Liver (tissue), 8 donors: ENCODE measurements at regions not wholly inside any gene's neighbourhood (a gene's known extent, or its start where the extent isn't known, plus 50 kb on each side); places are given as distances from the start of the nearest gene placed in this dataset.

ENCODE experiments used
- DNase-seq: peaks from one replicate; pipeline ENCODE4 v3.0.0-alpha.2; 2017; ENCODE audit warnings: low spot score
- H3K27ac ChIP-seq, 2 donors: one replicate each; pipeline ENCODE4 v1.7.0; 2013; ENCODE audit warnings: inconsistent platforms in 2 of 2, low read length in 2 of 2, control low read depth in 1 of 2, low read depth in 1 of 2, mild to moderate bottlenecking in 1 of 2
- H3K27me3 ChIP-seq, 4 donors: one replicate each; pipeline versions ENCODE4 v1.6.1 to v1.7.0; 2013; ENCODE audit warnings: low read length in 3 of 4, inconsistent platforms in 1 of 4, mild to moderate bottlenecking in 1 of 4, moderate library complexity in 1 of 4; ENCODE audit not compliant: control insufficient read depth in 4 of 4, insufficient read depth in 4 of 4
- H3K36me3 ChIP-seq, 4 donors: one replicate each; pipeline versions ENCODE4 v1.6.1 to v1.7.0; 2013; ENCODE audit warnings: low read length in 3 of 4, mild to moderate bottlenecking in 3 of 4, low read depth in 1 of 4, moderate library complexity in 1 of 4; ENCODE audit not compliant: control insufficient read depth in 4 of 4, insufficient read depth in 3 of 4
- H3K4me1 ChIP-seq, 4 donors: one replicate each; pipeline versions ENCODE4 v1.6.1 to v1.7.0; 2013; ENCODE audit warnings: low read length in 3 of 4, mild to moderate bottlenecking in 3 of 4, moderate library complexity in 1 of 4; ENCODE audit not compliant: control insufficient read depth in 4 of 4, insufficient read depth in 4 of 4
- H3K4me3 ChIP-seq, 3 donors: one replicate each; pipeline versions ENCODE4 v1.6.1 to v1.7.0; 2013; ENCODE audit warnings: low read length in 3 of 3, control low read depth in 1 of 3, low read depth in 1 of 3, mild to moderate bottlenecking in 1 of 3
- H3K9ac ChIP-seq, 2 donors: one replicate each; pipeline ENCODE4 v1.7.0; 2013; ENCODE audit warnings: low read length in 2 of 2, mild to moderate bottlenecking in 2 of 2, moderate library complexity in 2 of 2, control low read depth in 1 of 2, low read depth in 1 of 2
- H3K9me3 ChIP-seq, 4 donors: one replicate each; pipeline versions ENCODE4 v1.6.1 to v1.7.0; 2013; ENCODE audit warnings: low read length in 3 of 4; ENCODE audit not compliant: control insufficient read depth in 4 of 4
- ATF3 ChIP-seq: IDR thresholded peaks from 2 replicates; pipeline ENCODE4 v1.6.1; 2016; ENCODE audit warnings: antibody characterized with exemption
- CTCF ChIP-seq: fragments of 150-350 bp; IDR thresholded peaks from 2 replicates; pipeline ENCODE4 v1.5.1; 2017; ENCODE audit warnings: improper control_type of control experiment, low read depth, low read length; ENCODE audit not compliant: missing input control
- EGR1 ChIP-seq, 2 donors: IDR thresholded peaks; 2 replicates each; pipeline ENCODE4 v1.6.1; 2016 to 2018; ENCODE audit warnings: antibody characterized with exemption in 2 of 2, low read depth in 2 of 2
- FOXA1 ChIP-seq: IDR thresholded peaks from 2 replicates; pipeline ENCODE4 v1.6.1; 2016; ENCODE audit warnings: antibody characterized with exemption
- GABPA ChIP-seq, 2 donors: IDR thresholded peaks in 1 of 2; conservative IDR thresholded peaks in 1 of 2; 2 replicates each; pipeline ENCODE4 v1.6.1; 2016; ENCODE audit warnings: antibody characterized with exemption in 2 of 2, mild to moderate bottlenecking in 1 of 2, moderate library complexity in 1 of 2
- HNF4G ChIP-seq: IDR thresholded peaks from 2 replicates; pipeline ENCODE4 v1.6.1; 2016; ENCODE audit warnings: antibody characterized with exemption
- JUND ChIP-seq, 2 donors: IDR thresholded peaks; 2 replicates each; pipeline ENCODE4 v1.6.1; 2016; ENCODE audit warnings: antibody characterized with exemption in 2 of 2
- NR2F2 ChIP-seq: IDR thresholded peaks from 2 replicates; pipeline ENCODE4 v1.6.1; 2016; ENCODE audit warnings: antibody characterized with exemption
- RAD21 ChIP-seq, 2 donors: IDR thresholded peaks; 2 replicates each; pipeline ENCODE4 v1.6.1; 2016; ENCODE audit warnings: antibody characterized with exemption in 2 of 2, mild to moderate bottlenecking in 2 of 2
- REST ChIP-seq: IDR thresholded peaks from 2 replicates; pipeline ENCODE4 v1.6.1; 2016; ENCODE audit warnings: antibody characterized with exemption, mild to moderate bottlenecking
- RXRA ChIP-seq, 2 donors: IDR thresholded peaks; 2 replicates each; pipeline ENCODE4 v1.6.1; 2017 to 2018; ENCODE audit warnings: antibody characterized with exemption in 2 of 2, mild to moderate bottlenecking in 1 of 2
- SP1 ChIP-seq: IDR thresholded peaks from 2 replicates; pipeline ENCODE4 v1.6.1; 2018; ENCODE audit warnings: antibody characterized with exemption, mild to moderate bottlenecking
- TAF1 ChIP-seq: conservative IDR thresholded peaks from 2 replicates; pipeline ENCODE4 v1.6.1; 2016; ENCODE audit warnings: antibody characterized with exemption, mild to moderate bottlenecking
- YY1 ChIP-seq: IDR thresholded peaks from 2 replicates; pipeline ENCODE4 v1.6.1; 2016; ENCODE audit warnings: antibody characterized with exemption, mild to moderate bottlenecking
- ZBTB33 ChIP-seq: IDR thresholded peaks from 2 replicates; pipeline ENCODE4 v1.6.1; 2016; ENCODE audit warnings: antibody characterized with exemption
- WGBS: extraction: QIAGEN DNeasy Blood & Tissue Kit; methylation state at CpG from one replicate; pipeline ENCODE4 v1.1.7; 2013; 5-methylcytosine and 5-hydroxymethylcytosine counted together
- TF ChIP-seq, protein P1 (sequence below): IDR thresholded peaks from 2 replicates; pipeline ENCODE4 v1.6.1; 2016; ENCODE audit warnings: antibody characterized with exemption
- donor health status: healthy.
- donor health status: healthy.
- donor health status: healthy.
- donor health status: healthy.
- donor health status: healthy.

GRCh38 chr22:26939466-26939865 lies 282.1 kb downstream of the MIAT start:
- DNase-seq, result no peak
- no peak for TF ChIP-seq FOXA1
- TF ChIP-seq NR2F2, result no peak
- TF ChIP-seq YY1, result no peak
- TF ChIP-seq TAF1, result no peak
- no peak for TF ChIP-seq GABPA (IDR thresholded peaks at IDR 0.05 in 1 of 2, conservative IDR thresholded peaks at IDR 0.05 in 1 of 2)
- no peak for TF ChIP-seq RAD21 (IDR thresholded peaks at IDR 0.05)
- no peak for TF ChIP-seq JUND (IDR thresholded peaks at IDR 0.05)
- 53% methylated on average over 5 of the region's 5 CpGs for WGBS
- no peak overlapping the region for H3K4me3 ChIP-seq
- no peak overlapping the region for H3K9ac ChIP-seq
- peaks cover 0 to 9% (median 0%) of the 10 kb centered on the region in 4 donors for H3K27me3 ChIP-seq
- H3K4me1 ChIP-seq, result no peaks in the 10 kb centered on the region
- H3K27ac ChIP-seq, result no peak overlapping the region
- H3K36me3 ChIP-seq, result no peaks in the 10 kb centered on the region
- peaks cover 0 to 5% (median 0%) of the 10 kb centered on the region in 4 donors for H3K9me3 ChIP-seq

DNA sequence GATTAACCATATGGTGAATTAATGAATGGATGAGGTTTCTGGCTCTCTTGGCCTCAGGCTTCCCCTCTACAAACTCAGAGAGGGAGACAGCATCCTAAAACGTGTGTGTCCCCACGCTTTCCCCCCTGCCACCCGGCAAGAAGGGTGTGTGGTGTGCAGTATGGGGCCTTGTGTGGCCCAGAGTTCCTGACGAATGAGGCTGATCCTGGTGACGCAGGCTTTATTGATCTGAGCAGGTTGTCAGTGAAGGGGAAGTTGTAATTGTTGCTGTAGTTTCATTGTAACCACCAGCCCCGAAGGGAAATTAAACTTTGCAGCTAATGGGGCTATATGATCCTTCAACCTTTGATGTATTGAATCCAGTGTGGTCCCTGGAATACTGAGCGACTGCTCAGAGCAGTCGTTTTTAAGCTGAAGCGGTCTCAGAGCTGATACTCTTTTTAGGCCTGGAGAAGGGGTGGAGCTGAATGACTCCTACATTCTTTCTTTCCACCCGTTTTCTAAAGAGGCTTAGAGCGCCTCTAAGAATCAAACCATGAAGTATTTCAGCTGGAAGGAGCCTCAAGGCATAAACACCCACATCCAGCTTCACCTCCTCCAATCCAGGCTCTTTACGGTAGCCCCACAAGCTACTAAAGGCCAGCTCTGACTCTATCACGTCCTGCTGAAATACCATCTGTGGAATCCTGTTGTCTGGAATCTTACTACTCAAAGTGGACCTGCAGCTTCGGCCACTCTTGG lies 284.7 kb downstream of the MIAT start:
- no peak overlapping the region for H3K9ac ChIP-seq
- H3K27me3 ChIP-seq, result peaks cover 0 to 12% (median 0%) of the 10 kb centered on the region in 4 donors
- H3K36me3 ChIP-seq, result no peaks in the 10 kb centered on the region
- TF ChIP-seq NR2F2 (no peak), ATF3 (no peak), FOXA1 (no peak), CTCF (no peak), GABPA (IDR thresholded peaks at IDR 0.05 in 1 of 2, conservative IDR thresholded peaks at IDR 0.05 in 1 of 2) (no peak), RXRA (IDR thresholded peaks at IDR 0.05) (no peak), YY1 (no peak), REST (no peak), HNF4G (no peak), TAF1 (no peak), ZBTB33 (no peak), EGR1 (IDR thresholded peaks at IDR 0.05; ENCODE audit: low read depth in 2 of 2) (no peak), SP1 (no peak), JUND (IDR thresholded peaks at IDR 0.05) (no peak)
- TF ChIP-seq, protein P1, sequence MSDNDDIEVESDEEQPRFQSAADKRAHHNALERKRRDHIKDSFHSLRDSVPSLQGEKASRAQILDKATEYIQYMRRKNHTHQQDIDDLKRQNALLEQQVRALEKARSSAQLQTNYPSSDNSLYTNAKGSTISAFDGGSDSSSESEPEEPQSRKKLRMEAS, result no peak
- H3K4me1 ChIP-seq, result no peaks in the 10 kb centered on the region
- 68% methylated on average over 14 of the region's 14 CpGs for WGBS
- H3K9me3 ChIP-seq, result peaks cover 0 to 5% (median 0%) of the 10 kb centered on the region in 4 donors
- no peak overlapping the region for H3K27ac ChIP-seq
- no peak for DNase-seq
- H3K4me3 ChIP-seq, result no peak overlapping the region
